HL-60 (cell line): ENCODE measurements at regions not wholly inside any gene's neighbourhood (a gene's known extent, or its start where the extent isn't known, plus 50 kb on each side); places are given as distances from the start of the nearest gene placed in this dataset.

Experiments used
- GABPA ChIP-seq: IDR thresholded peaks from 2 replicates; pipeline ENCODE4 v1.6.1; 2012; ENCODE audit warnings: low read depth
- POLR2AphosphoS5 ChIP-seq: IDR thresholded peaks from 2 replicates; pipeline ENCODE4 v1.6.1; 2012; ENCODE audit warnings: low read depth
- REST ChIP-seq: IDR thresholded peaks from 2 replicates; pipeline ENCODE4 v1.6.1; 2012; ENCODE audit warnings: low read depth; ENCODE audit not compliant: insufficient replicate concordance
- TF ChIP-seq, protein P1 (sequence below): IDR thresholded peaks from one replicate; pipeline ENCODE4 v1.5.1; 2011; ENCODE audit warnings: low read length, control low read depth, inconsistent platforms; ENCODE audit not compliant: insufficient read depth

DNA sequence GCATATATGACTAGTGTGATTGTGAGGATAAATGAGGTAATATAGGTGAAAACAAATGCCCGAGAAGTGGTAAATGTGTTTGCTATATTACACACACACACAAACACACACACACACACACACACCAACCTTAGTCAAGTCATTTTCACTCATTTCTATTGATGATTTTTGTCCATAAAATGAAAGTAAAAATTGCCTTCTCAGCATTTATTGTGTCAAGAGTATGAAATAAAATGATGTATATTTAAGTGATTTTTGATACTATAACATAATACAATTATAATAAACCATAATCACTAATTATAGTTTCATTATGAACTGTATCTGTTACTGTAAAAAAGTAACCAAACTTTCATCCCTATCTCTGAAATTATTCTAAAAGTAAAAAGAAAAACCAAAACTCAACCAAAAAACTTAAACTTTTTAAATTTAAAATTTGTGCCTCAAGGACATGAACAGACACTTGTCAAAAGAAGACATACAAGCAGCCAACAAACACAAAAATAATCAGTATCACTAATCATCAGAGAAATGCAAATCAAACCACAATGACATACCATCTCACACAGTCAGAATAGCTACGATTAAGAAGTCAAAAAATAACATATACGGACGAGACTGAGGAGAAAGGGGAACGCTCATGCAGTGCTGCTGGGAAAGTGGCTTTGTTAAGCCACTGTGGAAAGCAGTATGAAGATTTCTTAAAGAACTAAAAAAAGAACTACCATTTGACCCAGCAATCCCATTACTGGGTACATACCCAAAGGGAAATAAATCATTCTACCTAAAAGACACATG lies 601.0 kb downstream of the TMA16 start:
- TF ChIP-seq, protein P1, sequence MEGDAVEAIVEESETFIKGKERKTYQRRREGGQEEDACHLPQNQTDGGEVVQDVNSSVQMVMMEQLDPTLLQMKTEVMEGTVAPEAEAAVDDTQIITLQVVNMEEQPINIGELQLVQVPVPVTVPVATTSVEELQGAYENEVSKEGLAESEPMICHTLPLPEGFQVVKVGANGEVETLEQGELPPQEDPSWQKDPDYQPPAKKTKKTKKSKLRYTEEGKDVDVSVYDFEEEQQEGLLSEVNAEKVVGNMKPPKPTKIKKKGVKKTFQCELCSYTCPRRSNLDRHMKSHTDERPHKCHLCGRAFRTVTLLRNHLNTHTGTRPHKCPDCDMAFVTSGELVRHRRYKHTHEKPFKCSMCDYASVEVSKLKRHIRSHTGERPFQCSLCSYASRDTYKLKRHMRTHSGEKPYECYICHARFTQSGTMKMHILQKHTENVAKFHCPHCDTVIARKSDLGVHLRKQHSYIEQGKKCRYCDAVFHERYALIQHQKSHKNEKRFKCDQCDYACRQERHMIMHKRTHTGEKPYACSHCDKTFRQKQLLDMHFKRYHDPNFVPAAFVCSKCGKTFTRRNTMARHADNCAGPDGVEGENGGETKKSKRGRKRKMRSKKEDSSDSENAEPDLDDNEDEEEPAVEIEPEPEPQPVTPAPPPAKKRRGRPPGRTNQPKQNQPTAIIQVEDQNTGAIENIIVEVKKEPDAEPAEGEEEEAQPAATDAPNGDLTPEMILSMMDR: no peak
- TF ChIP-seq POLR2AphosphoS5: no peak
- no peak for TF ChIP-seq GABPA
- no peak for TF ChIP-seq REST
